BE2C (cell line): ENCODE measurements at regions not wholly inside any gene's neighbourhood (a gene's known extent, or its start where the extent isn't known, plus 50 kb on each side); places are given as distances from the start of the nearest gene placed in this dataset.

Source experiments
- DNase-seq: peaks from one replicate; pipeline ENCODE4 v3.0.0-alpha.2; 2020
- H3K27me3 ChIP-seq: fragments of 250-450 bp; sonication (Bioruptor Pico); 2 replicates; pipeline ENCODE4 v1.5.1; 2020; ENCODE audit warnings: mild to moderate bottlenecking
- H3K36me3 ChIP-seq: fragments of 250-450 bp; sonication (Bioruptor Pico); 2 replicates; pipeline ENCODE4 v1.5.1; 2020; ENCODE audit warnings: mild to moderate bottlenecking
- H3K4me1 ChIP-seq: fragments of 250-450 bp; sonication (Bioruptor Pico); 2 replicates; pipeline ENCODE4 v1.5.1; 2020
- H3K4me3 ChIP-seq: 2 replicates; pipeline ENCODE4 v1.5.1; 2011; ENCODE audit warnings: low read depth, low read length
- H3K9me3 ChIP-seq: fragments of 250-450 bp; sonication (Bioruptor Pico); 2 replicates; pipeline ENCODE4 v1.5.1; 2020
- TF ChIP-seq, protein P1 (sequence below): IDR thresholded peaks from 2 replicates; pipeline ENCODE4 v1.5.1; 2012; ENCODE audit warnings: mild to moderate bottlenecking, low read depth, low read length

GRCh38 chr15:45941367-45941766, 306.5 kb downstream of the SQOR start:
- Histone ChIP-seq H3K9me3 (no peaks in the 10 kb centered on the region), H3K4me3 (no peak overlapping the region), H3K27me3 (no peaks in the 10 kb centered on the region), H3K36me3 (no peaks in the 10 kb centered on the region), H3K4me1 (no peaks in the 10 kb centered on the region)
- DNase-seq, result no peak
- TF ChIP-seq, protein P1, sequence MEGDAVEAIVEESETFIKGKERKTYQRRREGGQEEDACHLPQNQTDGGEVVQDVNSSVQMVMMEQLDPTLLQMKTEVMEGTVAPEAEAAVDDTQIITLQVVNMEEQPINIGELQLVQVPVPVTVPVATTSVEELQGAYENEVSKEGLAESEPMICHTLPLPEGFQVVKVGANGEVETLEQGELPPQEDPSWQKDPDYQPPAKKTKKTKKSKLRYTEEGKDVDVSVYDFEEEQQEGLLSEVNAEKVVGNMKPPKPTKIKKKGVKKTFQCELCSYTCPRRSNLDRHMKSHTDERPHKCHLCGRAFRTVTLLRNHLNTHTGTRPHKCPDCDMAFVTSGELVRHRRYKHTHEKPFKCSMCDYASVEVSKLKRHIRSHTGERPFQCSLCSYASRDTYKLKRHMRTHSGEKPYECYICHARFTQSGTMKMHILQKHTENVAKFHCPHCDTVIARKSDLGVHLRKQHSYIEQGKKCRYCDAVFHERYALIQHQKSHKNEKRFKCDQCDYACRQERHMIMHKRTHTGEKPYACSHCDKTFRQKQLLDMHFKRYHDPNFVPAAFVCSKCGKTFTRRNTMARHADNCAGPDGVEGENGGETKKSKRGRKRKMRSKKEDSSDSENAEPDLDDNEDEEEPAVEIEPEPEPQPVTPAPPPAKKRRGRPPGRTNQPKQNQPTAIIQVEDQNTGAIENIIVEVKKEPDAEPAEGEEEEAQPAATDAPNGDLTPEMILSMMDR, result no peak

DNA sequence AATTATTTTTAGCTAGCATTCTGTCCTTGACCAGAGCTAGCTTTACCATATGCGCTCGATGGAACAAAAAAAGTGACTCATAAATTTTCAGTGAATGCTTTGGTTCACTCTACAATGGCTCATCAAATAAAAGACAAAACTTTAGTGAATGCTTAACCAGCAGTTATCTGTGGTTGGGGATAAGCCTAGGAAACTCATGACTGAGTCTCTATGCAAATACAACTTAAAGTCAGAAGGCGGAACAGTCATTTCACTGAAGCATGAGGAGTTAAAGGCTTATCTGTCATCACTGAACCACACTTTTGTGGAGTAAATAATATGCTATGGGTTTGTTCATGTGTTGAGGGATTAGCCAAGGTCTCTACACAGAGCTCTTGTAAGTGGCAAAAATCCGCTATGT, 308.4 kb downstream of the SQOR start:
- TF ChIP-seq, protein P1, result no peak
- H3K4me3 ChIP-seq, result no peak overlapping the region
- H3K36me3 ChIP-seq, result no peaks in the 10 kb centered on the region
- no peak for DNase-seq
- no peaks in the 10 kb centered on the region for H3K27me3 ChIP-seq
- H3K9me3 ChIP-seq, result no peaks in the 10 kb centered on the region
- H3K4me1 ChIP-seq, result no peaks in the 10 kb centered on the region

- Histone ChIP-seq H3K4me1 (no peaks in the 10 kb centered on the region), H3K36me3 (no peaks in the 10 kb centered on the region), H3K4me3 (no peak overlapping the region), H3K27me3 (no peaks in the 10 kb centered on the region), H3K9me3 (no peaks in the 10 kb centered on the region)
- TF ChIP-seq, protein P1, result no peak
- no peak for DNase-seq
These were observed 311.3 kb downstream of the SQOR start for GRCh38 chr15:45946111-45946510.

DNA sequence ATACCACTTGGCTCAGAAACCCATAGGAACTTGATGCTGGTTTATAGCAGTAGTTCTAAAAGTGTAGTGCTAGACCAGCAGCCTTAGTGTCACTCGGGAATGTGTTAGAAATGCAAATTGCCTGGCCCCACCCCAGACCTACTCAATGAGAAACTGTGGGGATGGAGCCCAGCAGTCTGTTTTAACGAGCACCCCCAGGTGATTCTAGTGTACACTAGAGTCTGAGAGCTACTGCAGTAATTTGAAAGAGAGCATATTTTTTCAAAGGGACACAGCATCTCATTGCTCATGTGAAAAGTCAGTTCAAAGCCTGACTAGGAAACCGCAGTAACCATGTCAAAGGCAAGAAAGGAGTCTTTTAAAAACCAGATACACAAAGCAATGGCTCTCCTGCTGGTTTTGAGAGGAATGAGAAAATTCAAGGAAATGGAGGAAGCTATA, 313.4 kb downstream of the SQOR start:
- Histone ChIP-seq H3K4me1 (no peaks in the 10 kb centered on the region), H3K9me3 (no peaks in the 10 kb centered on the region), H3K4me3 (no peak overlapping the region), H3K27me3 (no peaks in the 10 kb centered on the region), H3K36me3 (no peaks in the 10 kb centered on the region)
- DNase-seq, result no peak
- TF ChIP-seq, protein P1, result no peak

DNA sequence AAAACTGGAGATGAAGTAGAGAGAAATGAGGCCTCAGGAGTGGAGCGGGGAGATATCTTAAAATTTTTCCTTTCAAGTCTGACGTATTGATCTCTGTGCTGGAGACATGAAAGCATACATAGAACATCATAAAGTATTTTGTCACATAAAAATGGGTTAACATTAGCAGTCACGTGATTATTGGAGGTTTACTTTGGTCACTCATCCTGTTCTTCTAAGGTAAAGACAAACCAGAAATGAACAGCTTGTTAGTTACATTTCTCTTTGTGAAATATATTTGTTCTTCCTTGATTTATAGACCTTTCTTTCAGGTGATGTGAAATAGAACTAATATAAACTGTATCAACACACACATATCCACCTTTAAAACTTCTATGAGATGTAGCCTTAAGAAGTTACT, 324.1 kb downstream of the SQOR start:
- TF ChIP-seq, protein P1, result no peak
- Histone ChIP-seq H3K27me3 (no peaks in the 10 kb centered on the region), H3K4me1 (no peaks in the 10 kb centered on the region), H3K36me3 (no peaks in the 10 kb centered on the region), H3K4me3 (no peak overlapping the region), H3K9me3 (no peaks in the 10 kb centered on the region)
- no peak for DNase-seq

- Histone ChIP-seq H3K4me3 (no peak overlapping the region), H3K27me3 (no peaks in the 10 kb centered on the region), H3K36me3 (no peaks in the 10 kb centered on the region), H3K4me1 (no peaks in the 10 kb centered on the region), H3K9me3 (no peaks in the 10 kb centered on the region)
- no peak for DNase-seq
- TF ChIP-seq, protein P1, result 0 out of 2 replicates have a peak, but pooled peaks have one; percentile 10
These were observed 327.9 kb downstream of the SQOR start for GRCh38 chr15:45962733-45963132.
